Chondrocyte (in vitro differentiated cells): ENCODE measurements at regions not wholly inside any gene's neighbourhood (a gene's known extent, or its start where the extent isn't known, plus 50 kb on each side); places are given as distances from the start of the nearest gene placed in this dataset.

Experiments used
- DNase-seq: peaks from one replicate; pipeline ENCODE4 v3.0.0; 2021; ENCODE audit warnings: mixed read lengths, low spot score
- H3K27ac Mint-ChIP-seq: one replicate; pipeline ENCODE4 v1.8.0; 2021; ENCODE audit warnings: mild to moderate bottlenecking, moderate library complexity, mixed read lengths; ENCODE audit not compliant: unreplicated experiment
- H3K27me3 Mint-ChIP-seq: 2 replicates; pipeline ENCODE4 v1.8.0; 2021; ENCODE audit warnings: low read depth, mixed read lengths
- H3K36me3 Mint-ChIP-seq: 2 replicates; pipeline ENCODE4 v1.8.0; 2021; ENCODE audit warnings: low read depth, mixed read lengths
- H3K4me1 Mint-ChIP-seq: 2 replicates; pipeline ENCODE4 v1.8.0; 2021; ENCODE audit warnings: low read depth, mild to moderate bottlenecking, mixed read lengths
- H3K4me3 Mint-ChIP-seq: one replicate; pipeline ENCODE4 v1.8.0; 2021; ENCODE audit warnings: mild to moderate bottlenecking, moderate library complexity, mixed read lengths; ENCODE audit not compliant: unreplicated experiment
- H3K9me3 Mint-ChIP-seq: 2 replicates; pipeline ENCODE4 v1.8.0; 2021; ENCODE audit warnings: low read depth, mixed read lengths
- TF ChIP-seq, protein P1 (sequence below): fragments of 200-600 bp; sonication (generic); IDR thresholded peaks from 2 replicates; pipeline ENCODE4 v1.5.0; 2021; ENCODE audit warnings: antibody characterized with exemption, mild to moderate bottlenecking, moderate library complexity

DNA sequence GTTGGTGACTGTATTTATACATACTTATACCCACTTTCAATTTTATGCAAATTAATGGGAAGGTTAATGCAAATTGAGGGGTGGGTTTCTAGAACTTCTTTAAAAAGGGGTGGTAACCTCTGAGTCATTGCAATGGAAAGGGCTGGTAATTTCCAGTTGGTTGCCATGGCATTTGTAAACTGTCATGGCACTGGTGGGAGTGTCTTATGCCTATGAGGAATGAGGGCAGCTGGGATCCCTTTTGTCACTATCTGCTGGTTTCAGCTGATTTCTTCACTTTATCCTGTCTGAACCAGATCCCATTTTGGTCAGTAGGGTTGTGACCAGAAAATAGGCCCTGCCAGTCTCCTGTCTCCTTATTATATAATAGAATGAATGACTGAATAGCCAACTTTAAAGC, 1006.7 kb upstream of the GOT2 start:
- Mint-ChIP-seq H3K36me3 (no peaks in the 10 kb centered on the region), H3K9me3 (no peaks in the 10 kb centered on the region)

DNA sequence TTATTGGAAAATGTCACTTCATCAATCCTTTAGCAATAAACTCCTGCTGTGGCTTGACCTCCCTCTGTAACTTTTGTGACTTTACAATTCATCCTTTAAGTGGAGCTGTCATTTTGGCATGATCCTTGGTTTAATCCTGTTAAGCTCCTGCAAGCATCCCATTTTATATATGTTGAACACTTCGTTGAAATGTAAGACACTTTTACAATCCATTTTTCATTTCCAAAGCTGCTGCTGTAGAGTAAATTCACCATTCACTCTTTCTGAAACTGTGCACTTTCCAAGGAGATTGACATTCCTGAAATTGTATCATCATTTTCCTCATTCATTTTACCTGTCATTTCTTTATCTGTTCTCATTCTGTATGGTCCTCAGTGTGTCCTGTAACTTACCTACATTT, 1003.2 kb upstream of the GOT2 start:
- Mint-ChIP-seq H3K27ac (no peak overlapping the region), H3K36me3 (no peaks in the 10 kb centered on the region), H3K9me3 (peaks cover 5% of the 10 kb centered on the region), H3K4me1 (no peaks in the 10 kb centered on the region), H3K27me3 (peaks cover 15% of the 10 kb centered on the region), H3K4me3 (no peak overlapping the region)
- TF ChIP-seq, protein P1, sequence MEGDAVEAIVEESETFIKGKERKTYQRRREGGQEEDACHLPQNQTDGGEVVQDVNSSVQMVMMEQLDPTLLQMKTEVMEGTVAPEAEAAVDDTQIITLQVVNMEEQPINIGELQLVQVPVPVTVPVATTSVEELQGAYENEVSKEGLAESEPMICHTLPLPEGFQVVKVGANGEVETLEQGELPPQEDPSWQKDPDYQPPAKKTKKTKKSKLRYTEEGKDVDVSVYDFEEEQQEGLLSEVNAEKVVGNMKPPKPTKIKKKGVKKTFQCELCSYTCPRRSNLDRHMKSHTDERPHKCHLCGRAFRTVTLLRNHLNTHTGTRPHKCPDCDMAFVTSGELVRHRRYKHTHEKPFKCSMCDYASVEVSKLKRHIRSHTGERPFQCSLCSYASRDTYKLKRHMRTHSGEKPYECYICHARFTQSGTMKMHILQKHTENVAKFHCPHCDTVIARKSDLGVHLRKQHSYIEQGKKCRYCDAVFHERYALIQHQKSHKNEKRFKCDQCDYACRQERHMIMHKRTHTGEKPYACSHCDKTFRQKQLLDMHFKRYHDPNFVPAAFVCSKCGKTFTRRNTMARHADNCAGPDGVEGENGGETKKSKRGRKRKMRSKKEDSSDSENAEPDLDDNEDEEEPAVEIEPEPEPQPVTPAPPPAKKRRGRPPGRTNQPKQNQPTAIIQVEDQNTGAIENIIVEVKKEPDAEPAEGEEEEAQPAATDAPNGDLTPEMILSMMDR, result no peak
- no peak for DNase-seq

More for the DNA sequence above, 1006.7 kb upstream of the GOT2 start:
- no peak overlapping the region for H3K4me3 Mint-ChIP-seq
- DNase-seq, result no peak
- TF ChIP-seq, protein P1, result no peak
- no peak overlapping the region for H3K27ac Mint-ChIP-seq
- peaks cover 6% of the 10 kb centered on the region for H3K27me3 Mint-ChIP-seq
- no peaks in the 10 kb centered on the region for H3K4me1 Mint-ChIP-seq

DNA sequence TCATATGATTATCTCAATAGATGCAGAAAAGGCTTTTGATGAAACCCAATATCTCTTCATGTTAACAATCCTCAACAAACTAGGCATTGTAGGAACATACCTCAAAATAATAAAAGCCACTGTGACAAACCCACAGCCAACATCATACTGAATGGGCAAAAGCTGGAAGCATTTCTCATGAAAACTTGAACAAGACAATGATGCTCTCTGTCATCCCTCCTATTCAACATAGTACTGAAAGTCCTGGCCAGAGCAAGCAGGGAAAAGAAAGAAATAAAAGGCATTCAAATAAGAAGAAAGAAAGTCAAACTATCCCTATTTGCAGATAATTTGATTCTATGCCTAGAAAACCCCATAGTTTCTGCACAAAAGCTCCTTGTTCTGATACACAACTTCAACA, 999.2 kb upstream of the GOT2 start:
- no peak overlapping the region for H3K27ac Mint-ChIP-seq
- peaks cover 20% of the 10 kb centered on the region for H3K9me3 Mint-ChIP-seq
- H3K4me3 Mint-ChIP-seq, result no peak overlapping the region
- TF ChIP-seq, protein P1, result no peak
- no peak for DNase-seq
- H3K36me3 Mint-ChIP-seq, result no peaks in the 10 kb centered on the region
- H3K27me3 Mint-ChIP-seq, result peaks cover 24% of the 10 kb centered on the region
- H3K4me1 Mint-ChIP-seq, result no peaks in the 10 kb centered on the region

DNA sequence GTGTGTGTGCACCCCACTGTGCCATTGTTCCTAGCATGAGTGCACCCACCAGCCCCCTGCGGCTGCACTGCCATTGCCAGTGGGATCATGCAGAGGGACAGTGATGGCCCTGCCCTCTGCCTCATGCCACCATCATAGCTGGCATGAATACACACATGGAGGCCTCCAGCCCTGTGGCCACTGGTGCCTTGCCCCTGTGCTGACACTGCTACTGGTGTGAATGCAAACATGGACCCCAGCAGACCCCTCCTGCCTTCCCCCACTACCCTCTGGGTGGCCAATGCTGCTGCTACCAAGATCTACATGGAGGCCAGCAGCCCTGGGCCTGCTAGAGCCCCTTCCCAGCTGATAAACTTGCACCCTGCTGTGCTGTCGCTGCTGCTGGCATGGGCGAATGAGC, 995.5 kb upstream of the GOT2 start:
- H3K4me1 Mint-ChIP-seq, result no peaks in the 10 kb centered on the region
- H3K9me3 Mint-ChIP-seq, result peaks cover 17% of the 10 kb centered on the region
- no peak for DNase-seq
- no peaks in the 10 kb centered on the region for H3K36me3 Mint-ChIP-seq
- no peak overlapping the region for H3K27ac Mint-ChIP-seq
- TF ChIP-seq, protein P1, result no peak
- H3K27me3 Mint-ChIP-seq, result peaks cover 25% of the 10 kb centered on the region
- H3K4me3 Mint-ChIP-seq, result no peak overlapping the region

DNA sequence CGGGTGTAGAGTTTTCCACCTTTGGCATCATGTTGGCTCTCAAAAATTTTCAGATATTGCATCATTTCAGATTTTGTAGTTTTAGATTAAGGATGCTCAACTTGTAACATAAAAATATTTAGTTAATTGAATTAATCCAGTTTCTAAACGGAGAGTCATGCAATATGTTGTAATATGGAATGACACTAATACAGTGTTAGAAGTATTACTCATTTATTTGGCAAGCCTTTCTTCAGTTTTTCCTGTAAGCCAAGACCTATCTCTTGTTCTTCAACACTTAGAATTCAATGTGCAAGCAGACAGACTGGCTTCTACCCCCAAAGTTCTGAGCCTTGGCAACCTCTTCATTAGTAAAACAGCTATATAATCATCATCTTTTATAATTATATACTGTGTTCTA, 985.0 kb upstream of the GOT2 start:
- Mint-ChIP-seq H3K9me3 (no peaks in the 10 kb centered on the region), H3K27ac (no peak overlapping the region), H3K4me1 (no peaks in the 10 kb centered on the region), H3K36me3 (no peaks in the 10 kb centered on the region), H3K27me3 (peaks cover 15% of the 10 kb centered on the region), H3K4me3 (no peak overlapping the region)
- TF ChIP-seq, protein P1, result no peak
- no peak for DNase-seq
